H1 (cell line): ENCODE measurements at regions not wholly inside any gene's neighbourhood (a gene's known extent, or its start where the extent isn't known, plus 50 kb on each side); places are given as distances from the start of the nearest gene placed in this dataset.

Experiments used
- CTCF ChIA-PET: fragments of 300-600 bp; sonication (Branson Sonifier 250); formaldehyde crosslinking; loops from one replicate; lab custom pipeline; 2021; ENCODE audit not compliant: partially characterized antibody; lab: Charles Lee
- POLR2A ChIA-PET: fragments of 300-600 bp; sonication (Branson Sonifier 250); formaldehyde crosslinking; loops from one replicate; lab custom pipeline; 2021; ENCODE audit warnings: inconsistent platforms; ENCODE audit not compliant: partially characterized antibody; lab: Charles Lee
- DNase-seq, 2 experiments: peaks; one replicate each; pipeline versions ENCODE4 v3.0.0 to v3.0.0-alpha.2; 2010 to 2022; ENCODE audit warnings: low spot score in 2 of 2, low read depth in 1 of 2, mixed read lengths in 1 of 2
- FAIRE-seq: peaks from 2 replicates; lab custom pipeline; 2011; peaks lifted over from hg19 to GRCh38; lab: Jason Lieb, UNC
- H2AFZ ChIP-seq: 2 replicates; pipeline ENCODE4 v1.8.1; 2012; ENCODE audit warnings: low read length, inconsistent platforms
- H2AK5ac ChIP-seq: 2 replicates; pipeline ENCODE4 v1.6.1; 2013; ENCODE audit warnings: low read depth, low read length
- H2BK120ac ChIP-seq: replicated peaks from 2 replicates; pipeline ENCODE3; 2013; ENCODE audit warnings: low read depth, low read length, inconsistent platforms
- H2BK12ac ChIP-seq: 2 replicates; pipeline ENCODE4 v1.6.1; 2013; ENCODE audit warnings: low read depth, low read length
- H2BK15ac ChIP-seq: 2 replicates; pipeline ENCODE4 v1.6.1; 2013; ENCODE audit warnings: low read length
- H2BK20ac ChIP-seq: 2 replicates; pipeline ENCODE4 v1.6.1; 2013; ENCODE audit warnings: low read length
- H2BK5ac ChIP-seq: 2 replicates; pipeline ENCODE4 v1.6.1; 2013; ENCODE audit warnings: low read depth, low read length
- H3K14ac ChIP-seq: 2 replicates; pipeline ENCODE4 v1.6.1; 2013; ENCODE audit warnings: inconsistent platforms; ENCODE audit not compliant: insufficient read length
- H3K18ac ChIP-seq: 2 replicates; pipeline ENCODE4 v1.6.1; 2013; ENCODE audit warnings: low read length; ENCODE audit errors: extremely low read depth
- H3K23ac ChIP-seq: 2 replicates; pipeline ENCODE4 v1.6.1; 2013; ENCODE audit warnings: inconsistent platforms; ENCODE audit not compliant: insufficient read length
- H3K23me2 ChIP-seq: 2 replicates; pipeline ENCODE4 v1.6.1; 2013; ENCODE audit warnings: low read depth, low read length
- H3K27ac ChIP-seq: 2 replicates; pipeline ENCODE4 v1.6.1; 2011; ENCODE audit warnings: low read depth, low read length, inconsistent platforms
- H3K27me3 ChIP-seq, 4 experiments: replicated peaks in 1 of 4; 1 replicate in 1 of 4; 2 replicates in 3 of 4; pipeline versions ENCODE4 v1.6.1 to v1.8.1; 2011 to 2013; ENCODE audit warnings: low read length in 3 of 4, mild to moderate bottlenecking in 3 of 4, inconsistent platforms in 2 of 4, mixed read lengths in 2 of 4, moderate library complexity in 1 of 4; ENCODE audit not compliant: control insufficient read depth in 3 of 4, insufficient read depth in 3 of 4; ENCODE audit errors: extremely low read depth in 1 of 4
- H3K36me3 ChIP-seq, 4 experiments: 2 replicates each; pipeline versions ENCODE4 v1.6.1 to v1.8.1; 2011 to 2013; ENCODE audit warnings: mild to moderate bottlenecking in 4 of 4, low read length in 3 of 4, moderate library complexity in 2 of 4, control low read depth in 1 of 4, inconsistent platforms in 1 of 4; ENCODE audit not compliant: insufficient read depth in 4 of 4, control insufficient read depth in 2 of 4
- H3K4ac ChIP-seq: replicated peaks from 2 replicates; pipeline ENCODE3; 2013; ENCODE audit warnings: low read length, low read depth, mixed read lengths, inconsistent platforms; ENCODE audit not compliant: insufficient read length
- H3K4me1 ChIP-seq, 4 experiments: replicated peaks in 1 of 4; 1 replicate in 1 of 4; 2 replicates in 3 of 4; pipeline versions ENCODE4 v1.6.1 to v1.8.1; 2011 to 2013; ENCODE audit warnings: low read length in 3 of 4, inconsistent platforms in 2 of 4, mixed read lengths in 1 of 4; ENCODE audit not compliant: insufficient read depth in 4 of 4, control insufficient read depth in 3 of 4
- H3K4me2 ChIP-seq, 2 experiments: 2 replicates each; pipeline versions ENCODE4 v1.6.1 to v1.8.1; 2011 to 2013; ENCODE audit warnings: low read depth in 2 of 2, low read length in 2 of 2, control low read depth in 1 of 2, inconsistent platforms in 1 of 2, mild to moderate bottlenecking in 1 of 2; ENCODE audit not compliant: insufficient read depth in 1 of 2
- H3K4me3 ChIP-seq, 4 experiments: fragments of 200-600, 300-600 bp in 1 of 4; sonication (generic), shearing (Covaris generic), sonication (Bioruptor Twin) in 1 of 4; 2 replicates each; pipeline versions ENCODE4 v1.5.1 to v1.8.1; 2011 to 2016; ENCODE audit warnings: low read length in 4 of 4, low read depth in 3 of 4, control low read depth in 2 of 4, inconsistent platforms in 2 of 4, mild to moderate bottlenecking in 2 of 4, mixed read lengths in 1 of 4, moderate library complexity in 1 of 4; ENCODE audit not compliant: insufficient read depth in 2 of 4; ENCODE audit errors: extremely low read depth in 1 of 4
- H3K56ac ChIP-seq: replicated peaks from 2 replicates; pipeline ENCODE3; 2013; ENCODE audit warnings: low read depth, mild to moderate bottlenecking, mixed read lengths, low read length, inconsistent platforms; ENCODE audit not compliant: insufficient read length
- H3K79me1 ChIP-seq: 2 replicates; pipeline ENCODE4 v1.6.1; 2013; ENCODE audit warnings: low read depth, low read length, control low read depth
- H3K79me2 ChIP-seq, 2 experiments: 2 replicates each; pipeline versions ENCODE4 v1.6.1 to v1.8.1; 2012 to 2013; ENCODE audit warnings: low read length in 2 of 2, mild to moderate bottlenecking in 2 of 2, inconsistent platforms in 1 of 2; ENCODE audit not compliant: insufficient read depth in 2 of 2, control insufficient read depth in 1 of 2
- H3K9ac ChIP-seq, 4 experiments: replicated peaks in 1 of 4; 1 replicate in 1 of 4; 2 replicates in 3 of 4; pipeline versions ENCODE4 v1.6.1 to v1.8.1; 2011 to 2013; ENCODE audit warnings: low read depth in 3 of 4, low read length in 3 of 4, control low read depth in 2 of 4, mild to moderate bottlenecking in 2 of 4, moderate library complexity in 2 of 4, inconsistent platforms in 1 of 4; ENCODE audit errors: extremely low read depth in 1 of 4
- H3K9me3 ChIP-seq, 2 experiments: 2 replicates each; pipeline versions ENCODE4 v1.6.1 to v1.8.1; 2012 to 2013; ENCODE audit warnings: mild to moderate bottlenecking in 2 of 2, moderate library complexity in 2 of 2, control low read depth in 1 of 2, inconsistent platforms in 1 of 2, low read depth in 1 of 2, low read length in 1 of 2, mixed read lengths in 1 of 2; ENCODE audit not compliant: insufficient read depth in 2 of 2
- H4K20me1 ChIP-seq, 2 experiments: replicated peaks in 1 of 2; 2 replicates each; pipeline versions ENCODE3 to v1.8.1; 2011 to 2013; ENCODE audit warnings: inconsistent platforms in 2 of 2, low read length in 2 of 2, mild to moderate bottlenecking in 1 of 2; ENCODE audit not compliant: insufficient read depth in 2 of 2, control insufficient read depth in 1 of 2
- H4K5ac ChIP-seq: 2 replicates; pipeline ENCODE4 v1.6.1; 2013; ENCODE audit warnings: low read length, low read depth, mixed read lengths, inconsistent platforms; ENCODE audit not compliant: insufficient read length
- H4K8ac ChIP-seq: 2 replicates; pipeline ENCODE4 v1.8.0; 2013; ENCODE audit warnings: mild to moderate bottlenecking, moderate library complexity, low read length, inconsistent platforms; ENCODE audit not compliant: insufficient read depth; ENCODE audit errors: extremely low read depth
- H4K91ac ChIP-seq: replicated peaks from 2 replicates; pipeline ENCODE3; 2013; ENCODE audit warnings: low read length, mixed read lengths, inconsistent platforms; ENCODE audit not compliant: insufficient read length
- CREB1 ChIP-seq: IDR thresholded peaks from 2 replicates; pipeline ENCODE4 v1.6.1; 2012; ENCODE audit warnings: inconsistent platforms
- EZH2 ChIP-seq: fragments of 200-600 bp; sonication (generic); IDR thresholded peaks from 2 replicates; pipeline ENCODE4 v1.7.1; 2012; ENCODE audit warnings: low read depth, mild to moderate bottlenecking, moderate library complexity, low read length, inconsistent platforms; ENCODE audit not compliant: severe bottlenecking
- GTF2F1 ChIP-seq: IDR thresholded peaks from 2 replicates; pipeline ENCODE4 v1.6.1; 2012; ENCODE audit warnings: low read depth, low read length, improper control_type of control experiment, borderline replicate concordance
- KDM5A ChIP-seq: fragments of 200-600 bp; IDR thresholded peaks from 2 replicates; pipeline ENCODE4 v1.7.1; 2012; ENCODE audit warnings: mild to moderate bottlenecking, low read length, inconsistent platforms, mixed read lengths
- NRF1 ChIP-seq: IDR thresholded peaks from 2 replicates; pipeline ENCODE4 v1.6.1; 2011; ENCODE audit warnings: mild to moderate bottlenecking, low read depth, low read length, improper control_type of control experiment
- POLR2A ChIP-seq, 2 experiments: IDR thresholded peaks; 1 replicate in 1 of 2; 2 replicates in 1 of 2; pipeline ENCODE4 v1.6.1; 2011; ENCODE audit warnings: low read depth in 2 of 2, low read length in 2 of 2, mild to moderate bottlenecking in 2 of 2; ENCODE audit errors: control extremely low read depth in 1 of 2
- SP1 ChIP-seq: IDR thresholded peaks from 2 replicates; pipeline ENCODE4 v1.6.1; 2011; ENCODE audit warnings: low read depth, low read length
- TEAD4 ChIP-seq: IDR thresholded peaks from 2 replicates; pipeline ENCODE4 v1.6.1; 2012; ENCODE audit warnings: low read depth, low read length, inconsistent platforms, mixed read lengths
- YY1 ChIP-seq: IDR thresholded peaks from 2 replicates; pipeline ENCODE4 v1.6.1; 2011; ENCODE audit warnings: low read depth, mild to moderate bottlenecking, low read length
- ZNF274 ChIP-seq: IDR thresholded peaks from 2 replicates; pipeline ENCODE4 v1.7.0; 2012; ENCODE audit warnings: low read length, borderline replicate concordance; ENCODE audit errors: extremely low read depth
- WGBS, 2 experiments: shearing (Covaris generic) in 1 of 2; methylation state at CpG; one replicate each; pipeline versions ENCODE4 v1.1.6 to v1.1.7; 2013 to 2015; ENCODE audit warnings: low lambda C conversion rate in 2 of 2, mixed read lengths in 2 of 2, inconsistent platforms in 1 of 2, low coverage in 1 of 2, missing lambda C conversion rate in 1 of 2; ENCODE audit not compliant: insufficient replicate concordance in 2 of 2, insufficient coverage in 1 of 2, insufficient read length in 1 of 2; ENCODE audit errors: extremely low coverage in 1 of 2, missing lambda C conversion rate in 1 of 2; 5-methylcytosine and 5-hydroxymethylcytosine counted together
- TF ChIP-seq, protein P1 (sequence below): IDR thresholded peaks from 2 replicates; pipeline ENCODE4 v1.6.1; 2012; ENCODE audit warnings: low read length, inconsistent platforms
- TF ChIP-seq, protein P2 (sequence below): IDR thresholded peaks from 2 replicates; pipeline ENCODE4 v1.6.1; 2012; ENCODE audit warnings: inconsistent platforms

DNA sequence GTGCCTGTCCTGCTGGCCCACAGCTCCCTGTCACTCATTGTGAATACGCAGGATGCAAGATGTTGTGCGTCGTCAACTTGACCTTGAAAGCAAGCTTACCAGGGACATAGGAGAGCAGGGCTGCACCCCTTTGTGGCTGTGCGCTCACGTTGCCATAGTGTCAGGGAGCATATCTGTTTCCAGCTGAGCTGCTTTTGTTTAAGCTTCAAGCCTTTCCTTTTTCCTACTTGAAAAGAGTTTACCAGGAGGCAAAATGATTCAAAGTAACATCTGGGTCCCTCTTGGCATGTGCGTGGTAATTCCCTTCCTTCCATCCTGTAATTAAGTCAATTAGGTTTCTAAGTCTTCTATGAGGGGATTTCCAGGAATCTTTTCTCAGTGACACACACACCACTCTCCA, 537.1 kb downstream of the AJAP1 start:
- DNase-seq (no peak), FAIRE-seq (no peak)
- H3K18ac ChIP-seq: no peak overlapping the region
- H4K8ac ChIP-seq: no peak overlapping the region
- no peaks in the 10 kb centered on the region for H4K20me1 ChIP-seq
- no peak overlapping the region for H2BK120ac ChIP-seq
- H3K4me1 ChIP-seq: peaks cover 0 to 4% (median 1%) of the 10 kb centered on the region in 4 experiments; a peak in 5 of 7 replicates
- no peak overlapping the region for H3K56ac ChIP-seq
- H3K27me3 ChIP-seq: no peaks in the 10 kb centered on the region
- H2AK5ac ChIP-seq: no peak overlapping the region
- no peak overlapping the region for H2BK15ac ChIP-seq
- no peaks in the 10 kb centered on the region for H3K36me3 ChIP-seq
- WGBS, 2 experiments: 78% methylated on average over 6 of the region's 6 CpGs; no CpG with 5 or more reads in 1 of the 2 experiments
- H3K23me2 ChIP-seq: no peaks in the 10 kb centered on the region
- no peak overlapping the region for H2BK12ac ChIP-seq
- no peak overlapping the region for H2AFZ ChIP-seq
- H3K4ac ChIP-seq: no peak overlapping the region
- TF ChIP-seq EZH2: no peak
- TF ChIP-seq KDM5A: no peak
- TF ChIP-seq CREB1: no peak
- TF ChIP-seq NRF1: no peak
- TF ChIP-seq YY1: no peak
- TF ChIP-seq POLR2A (IDR thresholded peaks at IDR 0.05; ENCODE audit: control extremely low read depth in 1 of 2, low read depth in 2 of 2, low read length in 2 of 2): no peak
- TF ChIP-seq, protein P1, sequence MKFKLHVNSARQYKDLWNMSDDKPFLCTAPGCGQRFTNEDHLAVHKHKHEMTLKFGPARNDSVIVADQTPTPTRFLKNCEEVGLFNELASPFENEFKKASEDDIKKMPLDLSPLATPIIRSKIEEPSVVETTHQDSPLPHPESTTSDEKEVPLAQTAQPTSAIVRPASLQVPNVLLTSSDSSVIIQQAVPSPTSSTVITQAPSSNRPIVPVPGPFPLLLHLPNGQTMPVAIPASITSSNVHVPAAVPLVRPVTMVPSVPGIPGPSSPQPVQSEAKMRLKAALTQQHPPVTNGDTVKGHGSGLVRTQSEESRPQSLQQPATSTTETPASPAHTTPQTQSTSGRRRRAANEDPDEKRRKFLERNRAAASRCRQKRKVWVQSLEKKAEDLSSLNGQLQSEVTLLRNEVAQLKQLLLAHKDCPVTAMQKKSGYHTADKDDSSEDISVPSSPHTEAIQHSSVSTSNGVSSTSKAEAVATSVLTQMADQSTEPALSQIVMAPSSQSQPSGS: no peak
- no peak for TF ChIP-seq ZNF274
- no peak for TF ChIP-seq GTF2F1
- TF ChIP-seq TEAD4: no peak
- TF ChIP-seq, protein P2, sequence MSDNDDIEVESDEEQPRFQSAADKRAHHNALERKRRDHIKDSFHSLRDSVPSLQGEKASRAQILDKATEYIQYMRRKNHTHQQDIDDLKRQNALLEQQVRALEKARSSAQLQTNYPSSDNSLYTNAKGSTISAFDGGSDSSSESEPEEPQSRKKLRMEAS: no peak
- TF ChIP-seq SP1: no peak
- no peak overlapping the region for H4K91ac ChIP-seq
- H4K5ac ChIP-seq: no peak overlapping the region
- ChIA-PET CTCF (interaction anchor here (0.8 kb wide), 1 partner anchor 11 kb away, joined by 3 read pairs; no protein-coding TSS in a partner anchor), POLR2A (no interaction called here)
- H3K79me1 ChIP-seq: no peaks in the 10 kb centered on the region
- no peak overlapping the region for H2BK20ac ChIP-seq
- H3K4me3 ChIP-seq: no peak overlapping the region
- no peak overlapping the region for H2BK5ac ChIP-seq
- no peak overlapping the region for H3K23ac ChIP-seq
- H3K27ac ChIP-seq: no peak overlapping the region
- no peak overlapping the region for H3K9ac ChIP-seq
- no peaks in the 10 kb centered on the region for H3K9me3 ChIP-seq
- no peak overlapping the region for H3K4me2 ChIP-seq
- H3K14ac ChIP-seq: no peak overlapping the region
- H3K79me2 ChIP-seq: no peaks in the 10 kb centered on the region
